Hepatocyte (in vitro differentiated cells): ENCODE measurements at regions not wholly inside any gene's neighbourhood (a gene's known extent, or its start where the extent isn't known, plus 50 kb on each side); places are given as distances from the start of the nearest gene placed in this dataset.

Experiments
- EZH2 ChIP-seq: fragments of 200-600 bp; sonication (generic); IDR thresholded peaks from 2 replicates; pipeline ENCODE4 v1.6.1; 2016; ENCODE audit warnings: antibody characterized with exemption, mild to moderate bottlenecking, borderline replicate concordance
- EZH2phosphoT487 ChIP-seq: fragments of 200-600 bp; sonication (generic); IDR thresholded peaks from one replicate; pipeline ENCODE4 v1.6.1; 2018; ENCODE audit warnings: antibody characterized with exemption, mild to moderate bottlenecking, low read depth, moderate library complexity; ENCODE audit not compliant: unreplicated experiment, severe bottlenecking
- TF ChIP-seq, protein P1 (sequence below): fragments of 200-600 bp; sonication (generic); IDR thresholded peaks from 2 replicates; pipeline ENCODE4 v1.5.1; 2016; ENCODE audit warnings: antibody characterized with exemption, mild to moderate bottlenecking; ENCODE audit not compliant: poor library complexity

DNA sequence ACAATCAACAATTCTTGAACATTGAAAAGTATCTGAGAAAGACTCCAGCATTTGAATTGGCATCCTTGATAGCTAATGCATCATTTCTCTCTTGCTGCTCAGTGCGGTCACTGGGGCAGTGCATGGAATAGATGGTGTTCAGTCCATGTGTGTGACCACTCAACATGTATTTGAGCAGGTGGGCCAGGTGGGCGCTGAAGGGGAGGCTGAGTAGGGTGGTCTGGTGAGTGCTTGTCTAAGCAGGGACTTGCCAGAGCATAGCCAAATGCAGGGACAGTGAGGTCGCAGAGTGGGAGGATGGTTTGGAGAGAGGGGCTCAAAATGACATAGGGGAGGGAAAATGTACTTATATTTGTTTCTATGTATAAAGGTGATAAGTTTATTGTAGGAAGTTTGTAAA, 409.0 kb downstream of the TMEM121 start:
- TF ChIP-seq, protein P1, sequence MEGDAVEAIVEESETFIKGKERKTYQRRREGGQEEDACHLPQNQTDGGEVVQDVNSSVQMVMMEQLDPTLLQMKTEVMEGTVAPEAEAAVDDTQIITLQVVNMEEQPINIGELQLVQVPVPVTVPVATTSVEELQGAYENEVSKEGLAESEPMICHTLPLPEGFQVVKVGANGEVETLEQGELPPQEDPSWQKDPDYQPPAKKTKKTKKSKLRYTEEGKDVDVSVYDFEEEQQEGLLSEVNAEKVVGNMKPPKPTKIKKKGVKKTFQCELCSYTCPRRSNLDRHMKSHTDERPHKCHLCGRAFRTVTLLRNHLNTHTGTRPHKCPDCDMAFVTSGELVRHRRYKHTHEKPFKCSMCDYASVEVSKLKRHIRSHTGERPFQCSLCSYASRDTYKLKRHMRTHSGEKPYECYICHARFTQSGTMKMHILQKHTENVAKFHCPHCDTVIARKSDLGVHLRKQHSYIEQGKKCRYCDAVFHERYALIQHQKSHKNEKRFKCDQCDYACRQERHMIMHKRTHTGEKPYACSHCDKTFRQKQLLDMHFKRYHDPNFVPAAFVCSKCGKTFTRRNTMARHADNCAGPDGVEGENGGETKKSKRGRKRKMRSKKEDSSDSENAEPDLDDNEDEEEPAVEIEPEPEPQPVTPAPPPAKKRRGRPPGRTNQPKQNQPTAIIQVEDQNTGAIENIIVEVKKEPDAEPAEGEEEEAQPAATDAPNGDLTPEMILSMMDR, result no peak
- TF ChIP-seq EZH2 (no peak), EZH2phosphoT487 (no peak)
